HepG2 (cell line): ENCODE measurements at regions not wholly inside any gene's neighbourhood (a gene's known extent, or its start where the extent isn't known, plus 50 kb on each side); places are given as distances from the start of the nearest gene placed in this dataset.

Experiments
- ATAC-seq: fragments of 200-7000 bp; cut with Tn5 transposase; 3 replicates; pipeline ENCODE4 v1.9.1; 2020; ENCODE audit warnings: mild to moderate bottlenecking, moderate library complexity
- BruUV-seq: library from RNA; stranded (reverse); fragments of 400-500 nt; replicated peaks from 2 replicates; lab custom pipeline; 2021; lab: Mats Ljungman, UMichigan
- CTCF ChIA-PET: fragments of 300-600 bp; formaldehyde crosslinking; extraction: SDS; loops from one replicate; lab custom pipeline; 2021; ENCODE audit warnings: low total read pairs, inconsistent platforms, low intra/inter-chr PET ratio; lab: Yijun Ruan, JAX
- POLR2A ChIA-PET: fragments of 350-600 bp; sonication (Branson Sonifier 250); formaldehyde crosslinking; loops from one replicate; lab custom pipeline; 2020; ENCODE audit warnings: antibody characterized with exemption, inconsistent platforms; lab: Yijun Ruan, JAX
- DNase-seq: peaks from one replicate; pipeline ENCODE4 v3.0.0-alpha.2; 2015; ENCODE audit warnings: low spot score
- FAIRE-seq: peaks from 3 replicates; lab custom pipeline; 2011; peaks lifted over from hg19 to GRCh38; lab: Jason Lieb, UNC
- H2AFZ ChIP-seq: one replicate; pipeline ENCODE4 v1.6.1; 2011; ENCODE audit warnings: low read length, inconsistent platforms
- H3K27ac ChIP-seq: fragments of 300-600 bp; 3 replicates; pipeline ENCODE4 v1.8.0; 2011; ENCODE audit warnings: mixed run types, mild to moderate bottlenecking, mixed read lengths, low read length, inconsistent platforms; ENCODE audit not compliant: insufficient read depth; ENCODE audit errors: extremely low read length
- H3K27me3 ChIP-seq, 2 experiments: fragments of 200-600 bp in 1 of 2; 2 replicates in 1 of 2; 3 replicates in 1 of 2; pipeline versions ENCODE4 v1.6.0 to v1.8.0; 2011; ENCODE audit warnings: low read length in 2 of 2, mild to moderate bottlenecking in 2 of 2, moderate library complexity in 2 of 2, inconsistent platforms in 1 of 2; ENCODE audit not compliant: insufficient read depth in 2 of 2, control insufficient read depth in 1 of 2
- H3K36me3 ChIP-seq, 2 experiments: fragments of 200-600 bp in 1 of 2; replicated peaks in 1 of 2; 2 replicates in 1 of 2; 3 replicates in 1 of 2; pipeline versions ENCODE4 v1.5.1 to v1.8.0; 2011; ENCODE audit warnings: low read length in 2 of 2, inconsistent platforms in 1 of 2; ENCODE audit not compliant: insufficient read depth in 2 of 2, control insufficient read depth in 1 of 2
- H3K4me1 ChIP-seq: 2 replicates; pipeline ENCODE4 v1.5.1; 2012; ENCODE audit warnings: low read length, inconsistent platforms; ENCODE audit not compliant: insufficient read depth
- H3K4me2 ChIP-seq: 2 replicates; pipeline ENCODE4 v1.6.0; 2011; ENCODE audit warnings: low read depth, low read length, inconsistent platforms
- H3K4me3 ChIP-seq, 3 experiments: fragments of 200-600 bp in 1 of 3; sonication (generic), shearing (Covaris generic) in 1 of 3; replicated peaks in 1 of 3; 2 replicates each; pipeline ENCODE4 v1.5.1; 2011 to 2016; ENCODE audit warnings: low read length in 3 of 3, inconsistent platforms in 2 of 3, low read depth in 2 of 3, mild to moderate bottlenecking in 2 of 3, control low read depth in 1 of 3, mixed read lengths in 1 of 3; ENCODE audit not compliant: insufficient read depth in 1 of 3
- H3K79me2 ChIP-seq: one replicate; pipeline ENCODE4 v1.6.1; 2011; ENCODE audit warnings: low read length, inconsistent platforms; ENCODE audit not compliant: insufficient read depth
- H3K9ac ChIP-seq: 2 replicates; pipeline ENCODE4 v1.6.0; 2011; ENCODE audit warnings: mild to moderate bottlenecking, low read depth, low read length, inconsistent platforms; ENCODE audit not compliant: insufficient read depth
- H3K9me3 ChIP-seq: 2 replicates; pipeline ENCODE4 v1.5.1; 2012; ENCODE audit warnings: mild to moderate bottlenecking, low read length
- H4K20me1 ChIP-seq: 2 replicates; pipeline ENCODE4 v1.6.0; 2011; ENCODE audit warnings: inconsistent platforms, mild to moderate bottlenecking, low read length, moderate library complexity; ENCODE audit not compliant: insufficient read depth
- DPF2 ChIP-seq: sonication (generic); formaldehyde crosslinking; IDR thresholded peaks from 2 replicates; pipeline ENCODE4 v1.4.0; 2020; ENCODE audit warnings: mild to moderate bottlenecking, low read depth, missing genetic modification reagents, borderline replicate concordance
- MIER3 ChIP-seq: IDR thresholded peaks from 2 replicates; pipeline ENCODE4 v1.6.1; 2016; ENCODE audit warnings: missing compliant biosample characterization, borderline replicate concordance
- MTA1 ChIP-seq: sonication (generic); formaldehyde crosslinking; IDR thresholded peaks from 2 replicates; pipeline ENCODE4 v1.4.0; 2020; ENCODE audit warnings: missing genetic modification reagents, mild to moderate bottlenecking, borderline replicate concordance
- RORA ChIP-seq: sonication (generic); formaldehyde crosslinking; IDR thresholded peaks from 2 replicates; pipeline ENCODE4 v1.5.0; 2020; ENCODE audit warnings: mild to moderate bottlenecking, missing genetic modification reagents, moderate library complexity
- SP5 ChIP-seq: IDR thresholded peaks from 2 replicates; pipeline ENCODE4 v1.6.1; 2016; ENCODE audit warnings: low read depth, borderline replicate concordance
- ZBTB42 ChIP-seq: sonication (generic); formaldehyde crosslinking; IDR thresholded peaks from 2 replicates; pipeline ENCODE4 v1.5.0; 2020; ENCODE audit warnings: mild to moderate bottlenecking, missing genetic modification reagents
- ZFP36 ChIP-seq: fragments of 150-350 bp; IDR thresholded peaks from 2 replicates; pipeline ENCODE4 v1.6.1; 2018; ENCODE audit warnings: borderline replicate concordance, low read length, low read depth; ENCODE audit not compliant: partially characterized antibody
- ZNF121 ChIP-seq: sonication (generic); formaldehyde crosslinking; IDR thresholded peaks from 2 replicates; pipeline ENCODE4 v1.5.0; 2020; ENCODE audit warnings: mild to moderate bottlenecking, missing genetic modification reagents
- ZNF33B ChIP-seq: sonication (generic); formaldehyde crosslinking; IDR thresholded peaks from 2 replicates; pipeline ENCODE4 v1.5.1; 2020; ENCODE audit warnings: mild to moderate bottlenecking, missing genetic modification reagents
- ZNF446 ChIP-seq: sonication (generic); formaldehyde crosslinking; IDR thresholded peaks from 2 replicates; pipeline ENCODE4 v1.5.0; 2020; ENCODE audit warnings: mild to moderate bottlenecking, missing genetic modification reagents
- WGBS: methylation state at CpG from one replicate; pipeline ENCODE4 v1.1.6; 2017; ENCODE audit warnings: low lambda C conversion rate; 5-methylcytosine and 5-hydroxymethylcytosine counted together
- in situ Hi-C: cut with HindIII; loops from 2 replicates; pipeline ENCODE4 v1.10.0; 2017; ENCODE audit warnings: low pct_unique_long_range_greater_than_20kb; ENCODE audit not compliant: extremely low pct_ligation_motif_present
- intact Hi-C: fragments of 100-400 bp; cut with micrococcal nuclease; formaldehyde crosslinking; loops from one replicate; pipeline ENCODE4 v1.10.0; 2022; ENCODE audit not compliant: unreplicated experiment
- TF ChIP-seq, protein P1 (sequence below): sonication (generic); formaldehyde crosslinking; IDR thresholded peaks from 2 replicates; pipeline ENCODE4 v1.4.0; 2020; ENCODE audit warnings: missing genetic modification reagents
- TF ChIP-seq, protein P2 (sequence below): sonication (generic); formaldehyde crosslinking; IDR thresholded peaks from 2 replicates; pipeline ENCODE4 v1.4.0; 2020; ENCODE audit warnings: missing genetic modification reagents, borderline replicate concordance
- TF ChIP-seq, protein P3 (sequence below): sonication (generic); formaldehyde crosslinking; IDR thresholded peaks from 2 replicates; pipeline ENCODE4 v1.5.0; 2020; ENCODE audit warnings: mild to moderate bottlenecking, missing genetic modification reagents

DNA sequence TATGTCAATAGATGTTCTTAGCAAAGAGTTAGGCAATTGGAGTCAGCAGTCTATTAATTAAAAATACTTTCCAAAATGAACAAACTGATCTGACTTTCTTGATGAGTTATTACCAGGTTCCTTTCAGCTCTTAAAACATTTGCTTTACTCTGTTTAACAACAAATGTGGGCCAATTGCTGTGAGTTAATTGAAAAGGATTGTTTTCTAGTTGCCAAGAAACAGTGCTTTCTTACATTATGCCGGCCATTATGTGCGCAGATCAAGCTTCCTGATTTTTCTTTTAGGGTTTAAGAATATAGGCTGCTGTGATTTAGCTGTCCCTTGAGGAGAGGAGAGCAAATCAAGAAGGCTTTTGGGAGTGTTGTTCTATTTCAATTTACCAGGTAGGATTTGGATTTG lies 50.5 kb upstream of the ITPRID2 start:
- DNase-seq (no peak), FAIRE-seq (no peak), ATAC-seq (no peak)
- no peak overlapping the region for H3K4me2 ChIP-seq
- H3K9ac ChIP-seq = no peak overlapping the region
- peaks cover 21% of the 10 kb centered on the region for H3K4me1 ChIP-seq
- no peak overlapping the region for H3K4me3 ChIP-seq
- H3K27ac ChIP-seq = no peak overlapping the region
- no peak overlapping the region for H2AFZ ChIP-seq
- no peaks in the 10 kb centered on the region for H3K9me3 ChIP-seq
- 62% methylated on average over 2 of the region's 2 CpGs for WGBS
- H3K79me2 ChIP-seq = no peaks in the 10 kb centered on the region
- H3K36me3 ChIP-seq = no peaks in the 10 kb centered on the region
- ChIA-PET POLR2A (no interaction called here), CTCF (no interaction called here)
- in situ Hi-C loops = no loop called here
- H4K20me1 ChIP-seq = no peaks in the 10 kb centered on the region
- intact Hi-C loops = no loop called here
- no peaks in the 10 kb centered on the region for H3K27me3 ChIP-seq
- BruUV-seq = no TSS peak
- TF ChIP-seq, protein P1, sequence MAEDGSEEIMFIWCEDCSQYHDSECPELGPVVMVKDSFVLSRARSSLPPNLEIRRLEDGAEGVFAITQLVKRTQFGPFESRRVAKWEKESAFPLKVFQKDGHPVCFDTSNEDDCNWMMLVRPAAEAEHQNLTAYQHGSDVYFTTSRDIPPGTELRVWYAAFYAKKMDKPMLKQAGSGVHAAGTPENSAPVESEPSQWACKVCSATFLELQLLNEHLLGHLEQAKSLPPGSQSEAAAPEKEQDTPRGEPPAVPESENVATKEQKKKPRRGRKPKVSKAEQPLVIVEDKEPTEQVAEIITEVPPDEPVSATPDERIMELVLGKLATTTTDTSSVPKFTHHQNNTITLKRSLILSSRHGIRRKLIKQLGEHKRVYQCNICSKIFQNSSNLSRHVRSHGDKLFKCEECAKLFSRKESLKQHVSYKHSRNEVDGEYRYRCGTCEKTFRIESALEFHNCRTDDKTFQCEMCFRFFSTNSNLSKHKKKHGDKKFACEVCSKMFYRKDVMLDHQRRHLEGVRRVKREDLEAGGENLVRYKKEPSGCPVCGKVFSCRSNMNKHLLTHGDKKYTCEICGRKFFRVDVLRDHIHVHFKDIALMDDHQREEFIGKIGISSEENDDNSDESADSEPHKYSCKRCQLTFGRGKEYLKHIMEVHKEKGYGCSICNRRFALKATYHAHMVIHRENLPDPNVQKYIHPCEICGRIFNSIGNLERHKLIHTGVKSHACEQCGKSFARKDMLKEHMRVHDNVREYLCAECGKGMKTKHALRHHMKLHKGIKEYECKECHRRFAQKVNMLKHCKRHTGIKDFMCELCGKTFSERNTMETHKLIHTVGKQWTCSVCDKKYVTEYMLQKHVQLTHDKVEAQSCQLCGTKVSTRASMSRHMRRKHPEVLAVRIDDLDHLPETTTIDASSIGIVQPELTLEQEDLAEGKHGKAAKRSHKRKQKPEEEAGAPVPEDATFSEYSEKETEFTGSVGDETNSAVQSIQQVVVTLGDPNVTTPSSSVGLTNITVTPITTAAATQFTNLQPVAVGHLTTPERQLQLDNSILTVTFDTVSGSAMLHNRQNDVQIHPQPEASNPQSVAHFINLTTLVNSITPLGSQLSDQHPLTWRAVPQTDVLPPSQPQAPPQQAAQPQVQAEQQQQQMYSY (CRISPR knock-in tag) = no peak
- TF ChIP-seq ZNF446 (CRISPR knock-in tag) = no peak
- TF ChIP-seq DPF2 = no peak
- no peak for TF ChIP-seq ZNF121
- TF ChIP-seq, protein P2, sequence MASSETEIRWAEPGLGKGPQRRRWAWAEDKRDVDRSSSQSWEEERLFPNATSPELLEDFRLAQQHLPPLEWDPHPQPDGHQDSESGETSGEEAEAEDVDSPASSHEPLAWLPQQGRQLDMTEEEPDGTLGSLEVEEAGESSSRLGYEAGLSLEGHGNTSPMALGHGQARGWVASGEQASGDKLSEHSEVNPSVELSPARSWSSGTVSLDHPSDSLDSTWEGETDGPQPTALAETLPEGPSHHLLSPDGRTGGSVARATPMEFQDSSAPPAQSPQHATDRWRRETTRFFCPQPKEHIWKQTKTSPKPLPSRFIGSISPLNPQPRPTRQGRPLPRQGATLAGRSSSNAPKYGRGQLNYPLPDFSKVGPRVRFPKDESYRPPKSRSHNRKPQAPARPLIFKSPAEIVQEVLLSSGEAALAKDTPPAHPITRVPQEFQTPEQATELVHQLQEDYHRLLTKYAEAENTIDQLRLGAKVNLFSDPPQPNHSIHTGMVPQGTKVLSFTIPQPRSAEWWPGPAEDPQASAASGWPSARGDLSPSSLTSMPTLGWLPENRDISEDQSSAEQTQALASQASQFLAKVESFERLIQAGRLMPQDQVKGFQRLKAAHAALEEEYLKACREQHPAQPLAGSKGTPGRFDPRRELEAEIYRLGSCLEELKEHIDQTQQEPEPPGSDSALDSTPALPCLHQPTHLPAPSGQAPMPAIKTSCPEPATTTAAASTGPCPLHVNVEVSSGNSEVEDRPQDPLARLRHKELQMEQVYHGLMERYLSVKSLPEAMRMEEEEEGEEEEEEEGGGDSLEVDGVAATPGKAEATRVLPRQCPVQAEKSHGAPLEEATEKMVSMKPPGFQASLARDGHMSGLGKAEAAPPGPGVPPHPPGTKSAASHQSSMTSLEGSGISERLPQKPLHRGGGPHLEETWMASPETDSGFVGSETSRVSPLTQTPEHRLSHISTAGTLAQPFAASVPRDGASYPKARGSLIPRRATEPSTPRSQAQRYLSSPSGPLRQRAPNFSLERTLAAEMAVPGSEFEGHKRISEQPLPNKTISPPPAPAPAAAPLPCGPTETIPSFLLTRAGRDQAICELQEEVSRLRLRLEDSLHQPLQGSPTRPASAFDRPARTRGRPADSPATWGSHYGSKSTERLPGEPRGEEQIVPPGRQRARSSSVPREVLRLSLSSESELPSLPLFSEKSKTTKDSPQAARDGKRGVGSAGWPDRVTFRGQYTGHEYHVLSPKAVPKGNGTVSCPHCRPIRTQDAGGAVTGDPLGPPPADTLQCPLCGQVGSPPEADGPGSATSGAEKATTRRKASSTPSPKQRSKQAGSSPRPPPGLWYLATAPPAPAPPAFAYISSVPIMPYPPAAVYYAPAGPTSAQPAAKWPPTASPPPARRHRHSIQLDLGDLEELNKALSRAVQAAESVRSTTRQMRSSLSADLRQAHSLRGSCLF (CRISPR knock-in tag) = no peak
- TF ChIP-seq SP5 = no peak
- no peak for TF ChIP-seq ZNF33B (CRISPR knock-in tag)
- TF ChIP-seq ZFP36 = no peak
- TF ChIP-seq, protein P3, sequence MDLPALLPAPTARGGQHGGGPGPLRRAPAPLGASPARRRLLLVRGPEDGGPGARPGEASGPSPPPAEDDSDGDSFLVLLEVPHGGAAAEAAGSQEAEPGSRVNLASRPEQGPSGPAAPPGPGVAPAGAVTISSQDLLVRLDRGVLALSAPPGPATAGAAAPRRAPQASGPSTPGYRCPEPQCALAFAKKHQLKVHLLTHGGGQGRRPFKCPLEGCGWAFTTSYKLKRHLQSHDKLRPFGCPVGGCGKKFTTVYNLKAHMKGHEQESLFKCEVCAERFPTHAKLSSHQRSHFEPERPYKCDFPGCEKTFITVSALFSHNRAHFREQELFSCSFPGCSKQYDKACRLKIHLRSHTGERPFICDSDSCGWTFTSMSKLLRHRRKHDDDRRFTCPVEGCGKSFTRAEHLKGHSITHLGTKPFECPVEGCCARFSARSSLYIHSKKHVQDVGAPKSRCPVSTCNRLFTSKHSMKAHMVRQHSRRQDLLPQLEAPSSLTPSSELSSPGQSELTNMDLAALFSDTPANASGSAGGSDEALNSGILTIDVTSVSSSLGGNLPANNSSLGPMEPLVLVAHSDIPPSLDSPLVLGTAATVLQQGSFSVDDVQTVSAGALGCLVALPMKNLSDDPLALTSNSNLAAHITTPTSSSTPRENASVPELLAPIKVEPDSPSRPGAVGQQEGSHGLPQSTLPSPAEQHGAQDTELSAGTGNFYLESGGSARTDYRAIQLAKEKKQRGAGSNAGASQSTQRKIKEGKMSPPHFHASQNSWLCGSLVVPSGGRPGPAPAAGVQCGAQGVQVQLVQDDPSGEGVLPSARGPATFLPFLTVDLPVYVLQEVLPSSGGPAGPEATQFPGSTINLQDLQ (CRISPR knock-in tag) = no peak
- TF ChIP-seq ZBTB42 (CRISPR knock-in tag) = no peak
- TF ChIP-seq MIER3 (CRISPR knock-in tag) = no peak
- no peak for TF ChIP-seq MTA1 (CRISPR knock-in tag)
- no peak for TF ChIP-seq RORA (CRISPR knock-in tag)
